GM19023 (cell line): ENCODE measurements at regions not wholly inside any gene's neighbourhood (a gene's known extent, or its start where the extent isn't known, plus 50 kb on each side); places are given as distances from the start of the nearest gene placed in this dataset.

ENCODE experiments used
- ATAC-seq: cut with Tn5 transposase; IDR thresholded peaks from one replicate; pipeline ENCODE4 v1.9.1; 2021; ENCODE audit warnings: mild to moderate bottlenecking, moderate library complexity; ENCODE audit not compliant: unreplicated experiment

DNA sequence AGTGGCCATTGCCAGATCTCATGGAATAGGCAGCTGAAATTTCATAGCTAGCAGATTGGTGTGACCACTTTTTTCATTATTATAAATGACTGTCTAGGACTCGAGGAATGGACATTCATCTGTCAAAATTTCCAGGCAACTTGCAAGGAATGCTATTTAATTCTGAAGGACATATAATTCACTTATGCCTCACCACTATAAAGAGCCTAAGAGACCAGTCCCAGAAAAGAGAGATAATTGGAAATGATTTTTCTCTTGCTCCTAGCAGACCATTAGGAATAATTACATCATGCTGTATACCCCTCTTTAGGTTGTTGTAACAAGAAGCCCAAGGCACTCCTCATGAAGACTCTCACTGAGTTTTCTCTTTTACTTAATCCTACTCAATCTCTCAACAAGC, 557.4 kb upstream of the RAB6C start:
- no peak for ATAC-seq

DNA sequence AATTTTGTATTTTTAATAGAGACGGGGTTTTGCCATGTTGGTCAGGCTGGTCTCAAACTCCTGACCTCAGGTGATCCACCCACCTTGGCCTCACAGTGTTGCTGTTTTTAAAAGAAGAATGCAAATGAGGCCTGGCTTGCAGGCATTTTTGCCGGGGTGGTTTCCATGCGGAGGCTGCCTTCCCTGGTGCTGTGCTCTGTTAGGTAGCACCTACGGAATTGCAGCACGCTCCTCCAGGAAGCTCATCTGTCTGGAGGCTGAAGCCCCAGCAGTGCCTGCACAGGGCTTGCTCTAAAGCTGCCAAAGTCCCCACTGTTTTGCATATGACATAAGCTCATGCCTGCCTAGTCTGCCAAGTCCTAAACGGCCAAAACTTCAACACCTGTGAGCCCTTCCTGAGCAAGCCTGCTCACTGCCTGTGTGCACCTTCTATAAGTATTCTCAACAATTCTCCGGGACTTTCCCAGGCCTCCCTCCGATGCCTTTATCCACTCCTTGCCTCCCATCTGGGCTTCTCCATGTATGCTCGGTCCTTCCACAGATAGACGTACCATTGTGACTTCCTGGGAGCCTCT, 551.3 kb upstream of the RAB6C start:
- no peak for ATAC-seq

DNA sequence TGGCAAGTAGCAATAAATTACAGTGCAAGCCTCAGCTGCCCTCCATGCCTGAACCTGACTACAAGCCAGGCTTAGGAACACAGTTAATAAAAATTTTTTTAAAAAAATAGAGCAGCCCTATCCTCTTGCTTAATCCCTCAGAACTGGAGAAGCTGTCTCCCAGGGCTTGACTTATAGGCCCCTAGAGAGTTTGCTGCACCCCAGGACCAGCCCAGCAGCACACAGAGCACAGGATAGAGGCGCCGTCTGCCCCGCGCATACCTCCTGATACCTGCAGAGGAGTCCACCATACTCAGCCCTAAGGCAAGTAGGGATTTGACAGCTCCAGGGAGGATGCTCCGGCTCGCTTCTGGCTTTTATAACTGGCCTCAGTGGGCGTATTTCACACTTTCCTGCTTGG, 548.6 kb upstream of the RAB6C start:
- ATAC-seq, result no peak

DNA sequence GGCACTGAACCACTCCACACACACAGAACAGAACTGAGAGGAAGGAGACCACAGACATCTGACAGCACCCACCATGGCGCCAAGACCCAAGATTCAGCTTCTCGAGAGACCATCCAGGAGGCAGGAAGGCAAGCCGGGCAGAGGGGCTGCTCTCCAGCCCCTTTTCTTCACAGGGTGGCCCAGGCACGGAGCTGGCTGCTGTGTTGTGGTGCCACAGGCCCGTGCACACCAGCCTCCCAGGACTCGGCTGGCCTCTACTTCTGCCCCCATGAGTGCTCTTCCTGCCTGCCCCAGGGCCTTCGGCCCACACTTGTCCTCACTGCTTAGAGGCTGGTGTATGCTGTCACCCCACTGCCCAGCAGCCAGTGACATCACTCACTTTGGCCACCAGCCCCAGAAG, 547.6 kb upstream of the RAB6C start:
- ATAC-seq, result no peak

DNA sequence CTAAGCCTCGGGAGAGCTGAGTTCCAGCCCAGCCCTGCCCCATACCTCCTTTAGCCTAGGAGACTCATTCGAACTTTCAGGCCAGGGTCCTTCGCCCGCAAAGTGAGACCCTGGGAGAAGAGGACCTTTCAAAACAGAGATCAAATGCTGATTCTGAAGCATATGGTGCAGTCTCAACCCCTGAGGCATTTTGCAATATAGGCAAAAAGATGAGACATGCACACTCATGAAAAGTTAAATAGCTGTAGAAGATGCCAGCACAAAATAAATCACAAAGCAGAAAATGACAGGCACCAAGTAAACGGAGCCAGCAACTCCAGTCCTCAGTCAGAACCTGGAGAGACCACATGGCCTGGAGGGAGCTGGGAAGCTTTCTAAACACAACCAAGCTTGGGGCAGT, 542.7 kb upstream of the RAB6C start:
- ATAC-seq, result no peak

DNA sequence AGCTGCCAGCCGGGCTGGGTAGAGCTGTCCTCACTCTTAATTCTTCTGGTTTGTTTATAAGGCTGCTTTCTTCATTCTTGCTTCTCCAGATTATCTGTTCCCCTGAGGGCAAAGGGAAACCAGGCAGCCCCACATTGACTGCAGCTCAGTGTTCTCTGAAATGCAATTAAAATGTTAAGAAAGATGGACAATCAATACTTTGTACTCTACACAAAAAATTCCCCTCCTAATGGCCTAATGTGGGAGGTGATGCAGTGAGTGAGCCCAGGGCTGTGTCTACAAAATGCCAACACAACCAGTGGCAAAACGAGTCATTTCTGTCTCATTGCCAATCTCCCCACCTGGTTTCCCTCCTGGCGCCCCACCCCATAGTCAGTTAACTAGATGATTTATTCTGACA, 541.7 kb upstream of the RAB6C start:
- no peak for ATAC-seq

DNA sequence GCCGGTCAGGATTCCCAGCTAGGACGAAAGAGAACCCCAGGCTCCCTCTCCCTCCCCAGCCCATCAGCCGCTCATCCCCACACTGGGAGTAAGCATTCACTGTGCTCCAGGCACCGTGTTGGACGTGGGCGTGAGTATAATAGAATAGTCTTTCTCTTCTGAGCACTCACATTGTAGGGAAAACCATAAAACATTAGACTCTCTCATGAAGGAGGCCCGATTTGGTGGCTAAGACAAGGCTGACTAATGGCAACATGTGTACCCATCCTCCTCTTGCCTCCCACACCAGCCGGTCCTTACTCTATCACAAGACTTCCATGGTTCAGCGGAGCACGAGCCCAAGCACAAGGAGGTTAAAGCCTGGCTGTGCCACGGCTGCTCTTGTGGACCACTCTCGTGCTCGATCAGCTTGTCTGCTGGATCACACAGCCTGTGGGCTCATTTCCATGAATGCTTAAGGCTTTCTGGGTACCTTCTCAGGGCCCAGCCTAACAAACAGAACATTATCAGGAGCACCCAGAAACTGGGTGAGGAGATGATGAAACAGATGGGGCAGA, 540.9 kb upstream of the RAB6C start:
- ATAC-seq, result no peak

DNA sequence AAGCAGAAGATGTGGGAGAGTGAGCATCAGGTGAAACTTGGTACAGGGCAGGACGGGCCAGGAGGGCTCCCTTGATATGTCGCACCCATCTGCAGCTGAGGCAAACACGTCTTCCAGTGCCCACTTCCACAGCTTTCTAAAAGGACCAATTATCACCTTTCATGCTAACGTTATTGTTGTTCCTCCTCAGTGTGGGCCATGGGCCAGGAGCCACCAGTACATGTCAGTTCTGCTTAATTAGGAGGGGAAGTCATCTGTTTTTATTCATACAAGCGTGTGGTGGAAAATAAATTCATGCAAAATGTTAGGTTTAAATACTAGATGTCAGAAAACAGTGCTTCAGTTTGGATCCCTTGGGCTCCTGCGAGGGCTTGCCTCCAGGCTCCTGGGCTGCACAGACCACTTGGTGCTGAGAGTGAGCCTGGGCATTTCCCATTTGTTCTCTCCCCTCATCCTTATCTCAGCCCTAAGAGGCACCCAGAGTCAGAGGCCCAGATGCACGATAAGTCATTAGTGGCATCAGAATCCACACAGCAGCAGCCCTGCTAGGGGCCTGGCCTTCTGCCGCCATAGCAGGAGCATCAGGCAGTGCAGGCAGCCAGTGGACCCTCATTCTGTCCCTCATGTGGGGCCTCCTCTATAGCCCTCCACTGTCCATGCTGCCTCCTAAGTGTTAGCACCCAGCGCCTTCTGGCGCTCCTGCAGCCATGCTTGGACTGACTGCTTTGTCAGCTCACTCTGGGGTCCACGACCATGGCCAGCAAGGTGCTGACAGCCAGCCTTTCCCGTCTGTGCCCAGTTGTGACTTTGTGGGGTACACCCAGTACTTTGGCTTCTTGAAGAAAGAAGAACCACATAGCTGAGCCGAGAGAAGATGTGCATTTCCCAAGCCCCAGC, 539.8 kb upstream of the RAB6C start:
- ATAC-seq, result no peak

DNA sequence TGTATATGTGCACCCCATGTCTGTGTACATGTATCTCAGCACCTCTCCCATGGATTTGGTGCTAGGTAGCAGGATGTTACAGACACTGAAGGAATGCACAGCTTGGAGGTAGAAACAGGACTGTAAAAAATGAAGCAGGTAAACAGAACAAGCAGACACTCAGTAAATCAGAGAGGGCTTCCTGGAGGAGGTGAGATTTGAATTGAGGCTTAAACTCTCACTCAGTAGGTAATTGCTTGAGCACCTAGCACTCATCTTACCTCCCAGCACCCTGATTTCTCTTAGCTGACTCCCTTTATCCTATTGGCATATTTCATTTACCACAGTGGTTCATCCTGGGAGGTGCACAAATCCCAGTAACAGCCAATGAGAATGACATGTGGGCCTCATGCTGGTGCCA, 537.9 kb upstream of the RAB6C start:
- ATAC-seq, result no peak

DNA sequence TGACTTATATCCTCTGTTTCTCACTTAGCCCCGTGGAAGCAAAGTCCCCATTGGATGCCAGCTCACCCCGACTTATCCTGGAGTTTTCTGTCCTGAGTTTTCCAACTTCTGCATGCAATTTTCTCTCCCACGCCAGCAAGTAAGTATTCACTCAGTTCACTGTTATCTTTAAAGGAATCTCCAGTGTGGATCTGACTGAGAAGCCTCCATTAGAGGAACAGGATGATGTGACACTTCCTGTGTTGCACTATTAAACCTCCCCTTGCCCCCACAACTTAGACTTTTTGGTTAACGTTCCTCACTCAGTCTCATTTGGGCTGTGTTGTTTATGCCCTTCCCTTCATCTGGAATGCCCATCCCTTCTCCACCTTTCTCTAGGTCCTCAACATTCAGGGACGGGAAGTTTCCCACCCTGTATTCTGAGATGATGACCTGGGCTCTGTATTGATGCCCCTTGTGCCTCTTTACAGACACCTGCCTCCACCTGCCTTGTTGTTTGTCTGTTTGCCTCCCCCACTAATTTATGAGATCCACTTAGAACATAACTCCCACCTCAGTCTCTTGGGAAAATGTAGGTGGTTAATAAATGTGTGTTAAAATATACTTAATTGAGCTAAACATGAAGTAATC, 536.1 kb upstream of the RAB6C start:
- ATAC-seq, result no peak

DNA sequence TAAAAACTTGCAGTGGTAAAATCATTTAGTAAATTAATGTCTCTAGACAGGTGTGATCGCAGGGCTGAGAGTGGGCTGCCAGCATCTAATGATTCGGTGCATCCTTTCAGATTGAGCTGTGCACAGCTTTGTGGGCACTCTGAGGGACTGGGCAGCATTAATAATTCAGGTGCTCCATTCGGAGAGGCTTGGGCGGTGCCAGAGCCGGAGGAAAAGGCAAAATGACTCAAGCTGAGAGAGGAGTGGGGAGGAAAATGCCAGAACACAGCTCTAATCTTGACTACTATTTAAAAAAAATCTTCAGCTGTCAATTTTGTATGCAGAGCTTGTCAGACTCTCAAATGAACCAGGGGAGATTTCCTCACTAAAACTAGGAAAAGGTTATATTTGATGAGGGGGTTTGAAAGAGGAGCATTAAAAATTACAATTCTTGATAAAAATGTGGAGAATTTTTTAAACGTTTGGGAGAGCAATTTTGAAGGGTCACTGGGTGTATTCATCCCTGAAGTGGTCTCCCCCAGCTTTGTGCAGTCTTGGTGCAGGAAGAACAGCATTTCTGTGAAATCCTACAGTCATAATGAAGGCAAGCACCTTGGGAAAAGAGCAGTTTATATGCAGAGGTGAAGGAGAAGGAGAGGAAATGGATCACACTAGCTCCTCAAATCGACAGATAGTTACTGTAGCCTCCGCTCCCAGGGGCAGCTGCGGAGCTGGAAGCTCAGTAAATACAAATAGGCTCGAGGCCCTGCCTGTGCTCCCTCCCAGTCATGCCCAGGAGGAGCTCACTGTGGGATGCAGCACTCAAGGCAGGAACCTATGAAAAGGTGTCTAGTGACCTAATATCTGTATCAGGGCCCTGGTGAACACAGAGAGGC, 535.4 kb upstream of the RAB6C start:
- no peak for ATAC-seq

DNA sequence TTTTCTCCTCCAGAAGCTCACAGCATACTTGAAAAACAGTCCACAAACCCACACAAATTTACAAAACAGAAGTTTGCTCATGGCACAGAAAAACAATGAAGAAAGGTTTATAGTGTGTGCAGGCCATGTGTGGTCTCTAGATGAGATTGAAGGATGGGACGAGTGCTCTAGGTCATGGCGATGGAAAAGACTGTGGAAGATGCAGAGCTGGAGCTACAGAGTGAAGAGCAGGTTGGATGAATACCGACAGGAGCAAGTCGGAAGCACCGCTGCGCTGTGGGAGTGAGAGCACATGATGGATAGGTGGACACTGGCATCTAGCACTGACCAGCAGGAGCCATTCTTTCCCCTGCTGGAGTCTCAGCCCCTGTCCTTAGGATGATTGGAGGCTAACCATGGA, 534.7 kb upstream of the RAB6C start:
- ATAC-seq, result no peak

DNA sequence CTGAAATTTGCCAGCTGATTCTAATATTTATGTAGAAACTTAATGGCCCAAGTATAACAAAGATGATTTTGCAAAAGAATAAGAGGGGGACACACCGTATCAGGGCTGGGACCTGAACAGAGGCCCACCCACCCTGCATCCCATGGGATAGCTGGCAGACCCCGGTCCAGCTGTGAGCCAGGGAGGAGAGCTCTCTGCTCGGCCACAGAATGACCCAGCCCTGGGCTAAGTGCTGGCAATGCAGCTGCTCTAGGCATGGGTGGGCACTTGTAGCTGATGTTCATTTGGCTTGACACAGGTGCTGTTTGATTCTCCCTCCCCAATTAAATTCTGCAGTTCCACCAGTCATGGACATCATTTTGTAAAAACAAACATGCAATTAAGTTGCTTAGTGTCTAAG, 522.8 kb upstream of the RAB6C start:
- ATAC-seq, result no peak

DNA sequence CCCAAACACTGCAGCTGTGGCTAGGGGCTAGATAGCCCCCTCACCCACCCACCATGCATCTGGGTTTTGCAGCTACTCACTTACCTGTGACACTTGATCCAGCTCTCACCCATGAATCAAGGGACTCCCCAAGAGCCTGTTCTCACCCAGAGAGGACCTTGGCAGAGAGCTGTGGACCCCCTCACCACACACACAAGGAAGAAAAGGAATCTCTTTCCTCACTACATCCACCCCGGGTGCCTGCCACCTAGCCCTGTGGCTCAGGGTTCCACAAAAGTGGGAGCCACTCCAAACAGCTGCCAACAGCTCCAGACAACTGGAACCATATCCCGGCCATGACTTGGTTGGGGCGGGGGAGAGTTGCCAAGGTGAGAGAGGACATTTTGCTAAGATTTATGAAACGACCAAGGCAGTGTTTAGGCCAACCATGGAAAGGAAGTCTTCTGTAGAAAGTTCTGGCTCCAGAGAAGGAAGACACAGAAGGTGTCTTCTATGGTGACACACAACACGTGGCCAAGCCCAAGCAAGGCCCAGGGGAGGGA, 522.1 kb upstream of the RAB6C start:
- no peak for ATAC-seq

DNA sequence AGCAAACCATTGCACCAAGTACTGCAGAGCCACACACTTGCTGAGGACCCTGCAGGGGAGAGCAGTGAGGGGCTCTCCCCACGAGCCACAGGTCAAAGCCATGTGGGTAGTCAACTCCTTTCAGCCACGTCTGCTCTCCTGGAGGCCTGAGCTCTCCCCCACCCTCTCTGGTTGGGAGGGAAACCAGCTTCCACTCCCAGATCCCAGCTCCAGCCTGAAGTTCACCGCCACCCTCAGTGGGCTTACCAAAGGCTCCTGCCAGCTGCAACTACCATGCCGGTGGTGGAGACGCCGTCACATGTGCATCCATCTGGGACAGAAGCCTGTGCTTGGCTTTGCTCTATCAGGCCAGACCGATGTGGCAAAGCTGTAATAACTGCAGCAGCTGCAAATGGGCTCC, 521.5 kb upstream of the RAB6C start:
- ATAC-seq, result no peak

DNA sequence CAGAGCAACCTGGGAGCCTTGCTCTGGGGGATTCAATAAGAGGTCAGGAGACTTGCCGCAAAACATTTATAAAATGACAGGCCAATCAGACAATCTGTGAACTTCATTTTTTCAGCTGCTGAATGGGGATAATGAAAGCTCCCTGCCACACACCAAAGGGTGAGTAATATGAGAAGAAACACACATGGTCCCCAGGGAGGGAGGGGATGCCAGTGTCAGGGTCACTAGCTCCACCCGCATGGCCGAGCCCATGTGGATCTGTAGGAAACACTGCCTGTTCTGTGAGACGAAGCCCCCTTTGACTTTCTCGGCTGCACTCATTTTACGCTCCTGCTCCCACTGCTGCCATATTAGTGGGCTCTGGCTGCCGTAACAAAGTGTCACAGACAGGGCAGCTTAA, 521.0 kb upstream of the RAB6C start:
- ATAC-seq, result no peak

DNA sequence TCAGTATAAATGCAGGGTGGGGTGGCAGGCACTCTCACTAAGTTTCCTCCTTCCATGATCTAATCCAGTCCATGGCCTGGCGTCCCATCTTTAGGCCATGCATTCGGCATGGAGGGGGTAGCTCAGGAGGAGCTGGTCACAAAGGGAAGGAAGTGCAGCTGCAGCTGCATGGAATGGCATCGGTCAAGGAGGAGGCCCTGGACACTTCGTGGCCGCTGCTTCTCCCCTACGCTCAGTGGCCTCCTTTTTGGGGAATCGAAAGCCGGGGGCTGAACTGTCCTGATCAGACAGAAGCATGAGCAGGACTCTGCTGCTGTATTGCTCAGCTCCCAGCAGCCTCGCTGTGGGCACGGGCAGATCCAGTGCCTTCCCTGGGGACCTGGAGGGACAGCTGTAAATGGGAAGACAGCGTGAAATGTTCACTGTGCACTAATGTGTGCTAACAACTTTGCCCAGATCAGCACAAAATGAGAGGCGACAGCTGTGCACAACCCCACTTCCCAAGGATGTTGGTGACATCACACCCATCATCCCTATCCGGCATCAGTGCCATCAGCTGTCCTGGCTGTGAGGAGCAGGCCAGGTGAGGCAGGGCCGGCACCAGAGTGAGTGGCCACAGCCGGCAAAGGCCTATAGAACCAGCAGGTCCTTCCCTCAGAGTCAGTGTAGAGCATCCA, 520.1 kb upstream of the RAB6C start:
- no peak for ATAC-seq

DNA sequence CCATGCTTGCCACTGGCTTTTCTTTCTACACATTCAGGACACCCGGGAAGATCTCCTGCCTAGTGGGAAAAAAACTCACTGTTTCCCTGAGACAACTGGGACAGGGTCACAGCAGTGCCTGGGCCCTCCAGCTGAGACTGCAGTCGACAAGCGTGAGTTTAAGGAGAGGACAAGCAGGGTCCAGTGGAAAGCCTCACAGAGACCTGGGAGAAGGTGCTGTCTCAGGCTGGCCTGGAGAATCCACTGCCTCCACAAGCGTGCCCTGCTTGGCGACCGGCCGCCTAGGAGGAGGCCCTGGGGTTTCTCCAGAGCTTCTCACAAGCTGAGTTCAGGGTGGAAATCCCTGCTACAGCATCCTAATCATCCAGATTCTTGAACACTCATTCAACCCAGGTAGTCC, 519.6 kb upstream of the RAB6C start:
- no peak for ATAC-seq

DNA sequence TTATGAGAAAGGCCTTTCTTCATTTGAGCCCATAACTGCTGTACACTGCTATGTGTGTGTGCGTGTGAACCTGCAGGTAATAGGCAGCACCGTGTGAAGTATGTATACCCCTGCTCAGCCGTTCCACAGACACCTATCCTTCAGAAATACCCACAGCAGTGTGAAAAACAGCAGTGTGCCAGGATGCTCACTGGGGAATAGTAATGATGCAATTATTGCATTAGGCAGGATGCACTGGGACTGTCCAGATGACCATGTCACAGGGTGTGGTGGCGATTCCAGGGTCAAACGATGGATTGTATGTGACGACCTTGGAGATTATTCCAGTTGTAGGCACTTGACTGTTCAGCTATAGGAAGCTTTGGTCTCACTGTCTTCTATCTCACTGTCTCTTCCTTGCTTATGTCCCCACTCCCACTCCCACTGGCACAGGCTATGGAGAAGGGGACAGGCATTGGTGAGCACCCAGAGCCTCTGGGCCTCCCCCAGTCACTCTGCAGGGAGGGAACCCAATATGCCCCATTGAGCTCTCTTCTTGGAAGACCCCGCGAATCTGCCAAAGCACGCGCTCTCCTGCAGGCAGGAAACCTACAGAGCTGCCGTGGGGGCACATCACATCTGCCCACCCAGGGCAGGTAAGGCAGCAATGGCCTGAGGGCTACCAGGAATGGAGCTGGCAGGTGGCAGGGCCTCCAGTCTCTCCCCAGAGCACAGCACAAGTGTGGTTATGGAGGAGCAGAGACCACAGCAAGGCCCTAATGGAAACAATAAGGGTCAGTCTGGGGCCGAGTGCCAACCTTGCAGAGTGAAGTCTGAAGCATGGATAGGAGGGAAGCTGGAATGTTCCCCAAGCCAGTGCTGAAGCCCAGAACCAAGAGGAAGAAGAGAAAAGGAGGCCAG, 518.9 kb upstream of the RAB6C start:
- no peak for ATAC-seq
